ENCODE measurements at regions not wholly inside any gene's neighbourhood (a gene's known extent, or its start where the extent isn't known, plus 50 kb on each side); places are given as distances from the start of the nearest gene placed in this dataset.
A peak's percentile ranks its signal among the peaks of the same experiment; 100 is the strongest.

GRCh38 chr13:59450229-59450628, 713.5 kb downstream of the DIAPH3 start:
- Mint-ChIP-seq H3K4me3 (no peak overlapping the region), H3K27me3 (ENCODE audit: low read depth) (no peaks in the 10 kb centered on the region), H3K4me1 (peaks cover 8% of the 10 kb centered on the region), H3K9me3 (no peaks in the 10 kb centered on the region), H3K27ac (ENCODE audit: unreplicated experiment) (no peak overlapping the region), H3K36me3 (ENCODE audit: low read depth) (no peaks in the 10 kb centered on the region)
- DNase-seq (ENCODE audit: low read depth, low spot score): no peak
- TF ChIP-seq CTCF (conservative IDR thresholded peaks at IDR 0.05): no peak

GRCh38 chr13:59451236-59451635, 712.5 kb downstream of the DIAPH3 start:
- no peaks in the 10 kb centered on the region for H3K9me3 Mint-ChIP-seq
- TF ChIP-seq CTCF (conservative IDR thresholded peaks at IDR 0.05): no peak
- H3K36me3 Mint-ChIP-seq (ENCODE audit: low read depth): no peaks in the 10 kb centered on the region
- no peak overlapping the region for H3K4me3 Mint-ChIP-seq
- H3K27me3 Mint-ChIP-seq (ENCODE audit: low read depth): no peaks in the 10 kb centered on the region
- peaks cover 8% of the 10 kb centered on the region for H3K4me1 Mint-ChIP-seq
- H3K27ac Mint-ChIP-seq (ENCODE audit: unreplicated experiment): no peak overlapping the region
- no peak for DNase-seq (ENCODE audit: low read depth, low spot score)

- no peak for DNase-seq (ENCODE audit: low read depth, low spot score)
- Mint-ChIP-seq H3K9me3 (no peaks in the 10 kb centered on the region), H3K4me1 (peaks cover 8% of the 10 kb centered on the region), H3K4me3 (no peak overlapping the region), H3K36me3 (ENCODE audit: low read depth) (no peaks in the 10 kb centered on the region), H3K27ac (ENCODE audit: unreplicated experiment) (no peak overlapping the region), H3K27me3 (ENCODE audit: low read depth) (no peaks in the 10 kb centered on the region)
- TF ChIP-seq CTCF (conservative IDR thresholded peaks at IDR 0.05): no peak
These were observed 711.4 kb downstream of the DIAPH3 start for GRCh38 chr13:59452189-59452890.

GRCh38 chr13:59458908-59459579, 704.7 kb downstream of the DIAPH3 start:
- peaks cover 20% of the 10 kb centered on the region for H3K4me1 Mint-ChIP-seq
- no peak for TF ChIP-seq CTCF (conservative IDR thresholded peaks at IDR 0.05)
- H3K4me3 Mint-ChIP-seq: no peak overlapping the region
- H3K36me3 Mint-ChIP-seq (ENCODE audit: low read depth): peaks cover 2% of the 10 kb centered on the region
- H3K9me3 Mint-ChIP-seq: peaks cover 2% of the 10 kb centered on the region
- DNase-seq (ENCODE audit: low read depth, low spot score): no peak
- no peaks in the 10 kb centered on the region for H3K27me3 Mint-ChIP-seq (ENCODE audit: low read depth)
- peak overlapping the region; percentile 25 for H3K27ac Mint-ChIP-seq (ENCODE audit: unreplicated experiment)

GRCh38 chr13:59459972-59460371, 703.8 kb downstream of the DIAPH3 start:
- peaks cover 2% of the 10 kb centered on the region for H3K36me3 Mint-ChIP-seq (ENCODE audit: low read depth)
- no peak overlapping the region for H3K4me3 Mint-ChIP-seq
- H3K27ac Mint-ChIP-seq (ENCODE audit: unreplicated experiment): no peak overlapping the region
- TF ChIP-seq CTCF (conservative IDR thresholded peaks at IDR 0.05): no peak
- H3K4me1 Mint-ChIP-seq: peaks cover 20% of the 10 kb centered on the region
- H3K9me3 Mint-ChIP-seq: peaks cover 2% of the 10 kb centered on the region
- DNase-seq (ENCODE audit: low read depth, low spot score): no peak
- no peaks in the 10 kb centered on the region for H3K27me3 Mint-ChIP-seq (ENCODE audit: low read depth)
